K562 (cell line): ENCODE measurements at regions not wholly inside any gene's neighbourhood (a gene's known extent, or its start where the extent isn't known, plus 50 kb on each side); places are given as distances from the start of the nearest gene placed in this dataset.

ENCODE experiments used
- ARNT ChIP-seq, 2 experiments: fragments of 450-650 bp; IDR thresholded peaks; 2 replicates each; pipeline ENCODE4 v1.6.1; 2016; ENCODE audit warnings: mild to moderate bottlenecking in 1 of 2
- BCOR ChIP-seq: fragments of 450-650 bp; IDR thresholded peaks from 2 replicates; pipeline ENCODE4 v1.6.1; 2016
- BDP1 ChIP-seq: IDR thresholded peaks from 3 replicates; pipeline ENCODE4 v1.6.1; 2011; ENCODE audit not compliant: insufficient read length, insufficient read depth
- CUX1 ChIP-seq: fragments of 200-800 bp; sonication (Bioruptor generic); IDR thresholded peaks from 2 replicates; pipeline ENCODE4 v1.6.1; 2016; ENCODE audit warnings: missing genetic modification characterization, missing compliant biosample characterization
- HIVEP1 ChIP-seq: fragments of 250-450 bp; sonication (Bioruptor Pico); IDR thresholded peaks from 2 replicates; pipeline ENCODE4 v1.4.0; 2020; ENCODE audit warnings: mild to moderate bottlenecking
- MYNN ChIP-seq, 2 experiments: sonication (generic); formaldehyde crosslinking in 1 of 2; IDR thresholded peaks; 2 replicates each; pipeline versions ENCODE4 v1.5.0 to v1.6.1; 2016 to 2020; ENCODE audit warnings: antibody characterized with exemption in 1 of 2, missing genetic modification reagents in 1 of 2
- RBM34 ChIP-seq: fragments of 200-400 bp; formaldehyde crosslinking; IDR thresholded peaks from 2 replicates; pipeline ENCODE4 v1.6.1; 2018; ENCODE audit warnings: low read length, borderline replicate concordance; ENCODE audit not compliant: insufficient read depth
- RFX5 ChIP-seq: IDR thresholded peaks from 2 replicates; pipeline ENCODE4 v1.6.1; 2011; ENCODE audit warnings: low read depth, mild to moderate bottlenecking, improper control_type of control experiment, low read length
- SIN3B ChIP-seq: fragments of 450-650 bp; IDR thresholded peaks from 2 replicates; pipeline ENCODE4 v1.6.1; 2017; ENCODE audit warnings: low read depth, mild to moderate bottlenecking, moderate library complexity
- ZNF507 ChIP-seq: conservative IDR thresholded peaks from 2 replicates; pipeline ENCODE4 v1.6.1; 2017; ENCODE audit warnings: missing genetic modification characterization, missing compliant biosample characterization
- TF ChIP-seq, protein P1 (sequence below): fragments of 150-350 bp; IDR thresholded peaks from 2 replicates; pipeline ENCODE4 v1.6.1; 2014; ENCODE audit warnings: low read depth, mild to moderate bottlenecking, low read length, borderline replicate concordance
- TF ChIP-seq, protein P2 (sequence below): fragments of 450-650 bp; IDR thresholded peaks from 2 replicates; pipeline ENCODE4 v1.7.1; 2018; ENCODE audit warnings: mild to moderate bottlenecking, low read depth; ENCODE audit not compliant: partially characterized antibody
- TF ChIP-seq, protein P3 (sequence below): IDR thresholded peaks from 2 replicates; pipeline ENCODE4 v1.6.1; 2016; ENCODE audit warnings: missing genetic modification characterization, missing compliant biosample characterization
- TF ChIP-seq, protein P4 (sequence below), 2 experiments: fragments of 450-650 bp; conservative IDR thresholded peaks; 2 replicates each; pipeline ENCODE4 v1.6.1; 2017; ENCODE audit warnings: mild to moderate bottlenecking in 2 of 2, moderate library complexity in 2 of 2

DNA sequence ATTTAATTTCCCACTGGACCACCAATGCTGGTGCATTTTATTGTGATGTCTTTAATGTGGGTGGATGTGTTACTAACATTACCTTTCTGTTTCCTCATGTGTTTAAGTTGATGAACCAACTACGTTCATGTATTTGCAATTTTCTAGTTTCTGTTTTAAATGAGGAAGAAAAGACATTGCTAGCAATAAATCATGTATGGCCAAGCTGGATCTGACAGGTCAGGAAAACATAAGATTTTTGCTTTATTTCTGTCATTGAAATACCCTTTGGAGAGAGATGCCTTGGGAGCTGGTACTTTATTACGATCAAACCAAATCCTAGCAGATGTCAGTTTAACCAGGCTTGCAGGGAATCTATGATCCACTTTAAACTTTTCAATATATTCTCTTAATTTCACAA is 553.2 kb downstream of the RFC3 start (continued):
- TF ChIP-seq CUX1 (no peak), HIVEP1 (CRISPR knock-in tag) (no peak), RBM34 (no peak), ZNF507 (tag) (no peak), BDP1 (no peak), MYNN (IDR thresholded peaks at IDR 0.05) (no peak), MYNN (CRISPR knock-in tag; IDR thresholded peaks at IDR 0.05) (no peak), RFX5 (no peak), BCOR (no peak), SIN3B (no peak), ARNT (IDR thresholded peaks at IDR 0.05) (no peak)
- TF ChIP-seq, protein P1, sequence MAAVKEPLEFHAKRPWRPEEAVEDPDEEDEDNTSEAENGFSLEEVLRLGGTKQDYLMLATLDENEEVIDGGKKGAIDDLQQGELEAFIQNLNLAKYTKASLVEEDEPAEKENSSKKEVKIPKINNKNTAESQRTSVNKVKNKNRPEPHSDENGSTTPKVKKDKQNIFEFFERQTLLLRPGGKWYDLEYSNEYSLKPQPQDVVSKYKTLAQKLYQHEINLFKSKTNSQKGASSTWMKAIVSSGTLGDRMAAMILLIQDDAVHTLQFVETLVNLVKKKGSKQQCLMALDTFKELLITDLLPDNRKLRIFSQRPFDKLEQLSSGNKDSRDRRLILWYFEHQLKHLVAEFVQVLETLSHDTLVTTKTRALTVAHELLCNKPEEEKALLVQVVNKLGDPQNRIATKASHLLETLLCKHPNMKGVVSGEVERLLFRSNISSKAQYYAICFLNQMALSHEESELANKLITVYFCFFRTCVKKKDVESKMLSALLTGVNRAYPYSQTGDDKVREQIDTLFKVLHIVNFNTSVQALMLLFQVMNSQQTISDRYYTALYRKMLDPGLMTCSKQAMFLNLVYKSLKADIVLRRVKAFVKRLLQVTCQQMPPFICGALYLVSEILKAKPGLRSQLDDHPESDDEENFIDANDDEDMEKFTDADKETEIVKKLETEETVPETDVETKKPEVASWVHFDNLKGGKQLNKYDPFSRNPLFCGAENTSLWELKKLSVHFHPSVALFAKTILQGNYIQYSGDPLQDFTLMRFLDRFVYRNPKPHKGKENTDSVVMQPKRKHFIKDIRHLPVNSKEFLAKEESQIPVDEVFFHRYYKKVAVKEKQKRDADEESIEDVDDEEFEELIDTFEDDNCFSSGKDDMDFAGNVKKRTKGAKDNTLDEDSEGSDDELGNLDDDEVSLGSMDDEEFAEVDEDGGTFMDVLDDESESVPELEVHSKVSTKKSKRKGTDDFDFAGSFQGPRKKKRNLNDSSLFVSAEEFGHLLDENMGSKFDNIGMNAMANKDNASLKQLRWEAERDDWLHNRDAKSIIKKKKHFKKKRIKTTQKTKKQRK, result no peak
- TF ChIP-seq, protein P2, sequence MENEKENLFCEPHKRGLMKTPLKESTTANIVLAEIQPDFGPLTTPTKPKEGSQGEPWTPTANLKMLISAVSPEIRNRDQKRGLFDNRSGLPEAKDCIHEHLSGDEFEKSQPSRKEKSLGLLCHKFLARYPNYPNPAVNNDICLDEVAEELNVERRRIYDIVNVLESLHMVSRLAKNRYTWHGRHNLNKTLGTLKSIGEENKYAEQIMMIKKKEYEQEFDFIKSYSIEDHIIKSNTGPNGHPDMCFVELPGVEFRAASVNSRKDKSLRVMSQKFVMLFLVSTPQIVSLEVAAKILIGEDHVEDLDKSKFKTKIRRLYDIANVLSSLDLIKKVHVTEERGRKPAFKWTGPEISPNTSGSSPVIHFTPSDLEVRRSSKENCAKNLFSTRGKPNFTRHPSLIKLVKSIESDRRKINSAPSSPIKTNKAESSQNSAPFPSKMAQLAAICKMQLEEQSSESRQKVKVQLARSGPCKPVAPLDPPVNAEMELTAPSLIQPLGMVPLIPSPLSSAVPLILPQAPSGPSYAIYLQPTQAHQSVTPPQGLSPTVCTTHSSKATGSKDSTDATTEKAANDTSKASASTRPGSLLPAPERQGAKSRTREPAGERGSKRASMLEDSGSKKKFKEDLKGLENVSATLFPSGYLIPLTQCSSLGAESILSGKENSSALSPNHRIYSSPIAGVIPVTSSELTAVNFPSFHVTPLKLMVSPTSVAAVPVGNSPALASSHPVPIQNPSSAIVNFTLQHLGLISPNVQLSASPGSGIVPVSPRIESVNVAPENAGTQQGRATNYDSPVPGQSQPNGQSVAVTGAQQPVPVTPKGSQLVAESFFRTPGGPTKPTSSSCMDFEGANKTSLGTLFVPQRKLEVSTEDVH, result no peak
- TF ChIP-seq, protein P3, sequence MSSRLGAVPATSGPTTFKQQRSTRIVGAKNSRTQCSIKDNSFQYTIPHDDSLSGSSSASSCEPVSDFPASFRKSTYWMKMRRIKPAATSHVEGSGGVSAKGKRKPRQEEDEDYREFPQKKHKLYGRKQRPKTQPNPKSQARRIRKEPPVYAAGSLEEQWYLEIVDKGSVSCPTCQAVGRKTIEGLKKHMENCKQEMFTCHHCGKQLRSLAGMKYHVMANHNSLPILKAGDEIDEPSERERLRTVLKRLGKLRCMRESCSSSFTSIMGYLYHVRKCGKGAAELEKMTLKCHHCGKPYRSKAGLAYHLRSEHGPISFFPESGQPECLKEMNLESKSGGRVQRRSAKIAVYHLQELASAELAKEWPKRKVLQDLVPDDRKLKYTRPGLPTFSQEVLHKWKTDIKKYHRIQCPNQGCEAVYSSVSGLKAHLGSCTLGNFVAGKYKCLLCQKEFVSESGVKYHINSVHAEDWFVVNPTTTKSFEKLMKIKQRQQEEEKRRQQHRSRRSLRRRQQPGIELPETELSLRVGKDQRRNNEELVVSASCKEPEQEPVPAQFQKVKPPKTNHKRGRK (tag), result no peak
- TF ChIP-seq, protein P4, sequence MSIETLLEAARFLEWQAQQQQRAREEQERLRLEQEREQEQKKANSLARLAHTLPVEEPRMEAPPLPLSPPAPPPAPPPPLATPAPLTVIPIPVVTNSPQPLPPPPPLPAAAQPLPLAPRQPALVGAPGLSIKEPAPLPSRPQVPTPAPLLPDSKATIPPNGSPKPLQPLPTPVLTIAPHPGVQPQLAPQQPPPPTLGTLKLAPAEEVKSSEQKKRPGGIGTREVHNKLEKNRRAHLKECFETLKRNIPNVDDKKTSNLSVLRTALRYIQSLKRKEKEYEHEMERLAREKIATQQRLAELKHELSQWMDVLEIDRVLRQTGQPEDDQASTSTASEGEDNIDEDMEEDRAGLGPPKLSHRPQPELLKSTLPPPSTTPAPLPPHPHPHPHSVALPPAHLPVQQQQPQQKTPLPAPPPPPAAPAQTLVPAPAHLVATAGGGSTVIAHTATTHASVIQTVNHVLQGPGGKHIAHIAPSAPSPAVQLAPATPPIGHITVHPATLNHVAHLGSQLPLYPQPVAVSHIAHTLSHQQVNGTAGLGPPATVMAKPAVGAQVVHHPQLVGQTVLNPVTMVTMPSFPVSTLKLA (conservative IDR thresholded peaks at IDR 0.05), result no peak
